RCC 7860 (cell line): ENCODE measurements at regions not wholly inside any gene's neighbourhood (a gene's known extent, or its start where the extent isn't known, plus 50 kb on each side); places are given as distances from the start of the nearest gene placed in this dataset.
"Not testable (repeated sequence)": the region's sequence is repeated elsewhere in the genome, so short reads cannot be mapped to it uniquely, and the experiment has no call there.

Experiments used
- DNase-seq: peaks from one replicate; pipeline ENCODE4 v3.0.0-alpha.2; 2015; ENCODE audit warnings: low spot score
- FAIRE-seq: peaks from 2 replicates; lab custom pipeline; 2012; peaks lifted over from hg19 to GRCh38; lab: Jason Lieb, UNC

DNA sequence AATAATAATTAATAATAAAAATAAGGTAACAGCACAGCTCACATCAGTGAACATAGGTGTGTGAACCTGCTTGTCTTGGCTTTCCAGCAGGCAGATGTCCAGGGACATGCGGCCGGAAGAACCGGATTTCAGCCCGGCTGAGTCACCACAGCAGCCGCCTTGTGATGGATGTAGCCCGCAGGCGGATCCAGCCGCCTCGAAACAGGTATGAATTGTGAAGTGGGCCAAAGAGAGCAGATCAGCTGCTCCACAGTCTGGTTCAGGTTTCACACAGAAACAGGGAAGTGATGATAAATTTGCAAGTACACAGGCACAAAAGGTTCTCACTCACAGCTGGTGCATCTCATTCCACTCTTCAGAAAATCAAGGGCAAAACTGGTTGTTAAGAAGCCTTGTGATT, 55.1 kb downstream of the ID4 start:
- no peak for DNase-seq
- no peak for FAIRE-seq

DNA sequence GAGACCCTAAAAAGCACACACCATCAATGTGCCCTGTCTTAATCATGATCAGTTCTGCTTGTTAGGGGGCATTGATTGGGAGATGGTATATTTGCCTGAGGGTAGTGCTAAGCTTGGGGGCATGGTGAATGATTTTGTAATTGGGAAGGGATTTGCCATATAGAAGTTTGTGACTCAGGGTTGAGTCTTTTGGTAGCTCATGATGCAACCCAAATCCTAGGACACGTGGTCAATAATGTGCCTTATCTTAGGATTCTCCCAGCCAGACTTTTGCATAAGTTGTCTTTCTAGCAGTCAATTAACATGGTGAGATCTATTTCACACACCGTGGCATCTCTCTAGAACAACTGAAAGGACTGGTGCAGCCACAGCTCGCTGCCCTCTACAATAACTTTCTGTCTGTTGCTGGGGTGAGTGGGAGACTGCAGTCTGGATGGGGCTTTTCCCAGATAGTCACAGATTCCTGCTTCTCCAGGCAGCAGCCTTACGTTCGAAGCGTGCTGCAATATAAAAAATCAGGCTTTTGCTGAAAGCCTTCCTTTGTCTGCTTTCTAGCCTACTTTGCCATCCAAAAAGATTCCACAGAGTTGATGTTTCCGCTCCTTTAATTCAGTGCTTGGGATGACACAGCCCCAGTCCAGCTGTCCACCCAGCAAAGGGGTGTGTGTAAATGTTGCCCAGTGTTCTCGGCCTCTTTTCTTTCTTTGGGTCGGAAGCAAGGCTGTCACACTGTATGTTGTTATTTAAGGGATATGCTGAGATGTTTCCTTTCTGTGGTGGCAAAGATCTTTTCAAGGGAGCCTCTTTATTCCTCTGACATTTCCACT, 58.9 kb downstream of the ID4 start:
- DNase-seq (no peak), FAIRE-seq (no peak)

- FAIRE-seq (no peak), DNase-seq (no peak)
These were observed 59.5 kb downstream of the ID4 start for GRCh38 chr6:19896693-19897010.

DNA sequence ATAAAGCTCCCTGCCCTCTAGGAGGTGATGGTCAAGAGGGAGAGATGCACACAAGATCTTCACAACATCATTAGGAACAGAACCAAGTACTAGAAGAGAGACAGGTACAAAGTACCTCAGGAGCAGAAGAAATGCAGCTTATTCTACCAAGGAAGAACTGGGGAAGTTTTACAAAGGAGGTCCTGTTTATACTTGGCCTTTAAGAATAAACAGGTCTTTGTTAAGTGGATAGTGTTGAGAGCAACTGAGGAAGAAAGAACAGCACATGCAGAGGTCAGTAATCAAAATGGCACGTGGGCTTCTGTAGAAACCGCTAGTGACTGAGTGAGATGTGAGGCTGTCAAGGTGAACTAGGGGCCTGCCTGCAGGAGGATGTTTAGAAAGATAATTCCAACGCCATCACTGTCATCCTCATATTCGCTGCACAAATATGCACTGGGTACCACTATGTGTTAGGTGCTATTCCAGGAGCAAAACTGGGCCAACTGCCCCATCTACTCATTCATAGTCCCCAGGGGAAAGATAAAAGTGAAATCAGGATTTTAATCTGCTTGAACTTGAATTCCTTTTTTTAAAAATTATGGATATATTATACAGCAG, 61.1 kb downstream of the ID4 start:
- DNase-seq (no peak), FAIRE-seq (no peak)

- FAIRE-seq = no peak
- no peak for DNase-seq
These were observed 65.0 kb downstream of the ID4 start for GRCh38 chr6:19902201-19902600.

- DNase-seq, FAIRE-seq: not testable (repeated sequence)
These were observed 67.2 kb downstream of the ID4 start for GRCh38 chr6:19904408-19904807.

GRCh38 chr6:19905584-19905983, 68.4 kb downstream of the ID4 start:
- DNase-seq = no peak
- FAIRE-seq = no peak

DNA sequence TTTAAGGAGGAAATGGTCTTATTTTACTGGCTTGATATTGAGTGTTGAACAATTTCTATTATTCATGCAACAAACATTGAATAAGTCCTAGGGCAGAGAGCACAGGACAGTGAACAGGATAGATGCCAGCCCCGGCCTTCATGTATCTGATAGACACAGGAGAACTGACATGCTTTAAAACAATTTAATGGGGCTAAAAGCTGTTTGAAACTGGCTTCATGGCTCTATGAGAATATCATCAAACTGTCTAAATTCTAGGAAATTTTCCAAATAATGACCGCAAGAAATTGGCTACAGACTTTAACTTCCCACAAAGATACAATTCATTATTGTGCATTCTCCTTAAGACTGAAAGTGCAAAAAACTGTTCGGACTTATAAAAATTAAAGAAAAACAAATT, 69.0 kb downstream of the ID4 start:
- no peak for DNase-seq
- no peak for FAIRE-seq

DNA sequence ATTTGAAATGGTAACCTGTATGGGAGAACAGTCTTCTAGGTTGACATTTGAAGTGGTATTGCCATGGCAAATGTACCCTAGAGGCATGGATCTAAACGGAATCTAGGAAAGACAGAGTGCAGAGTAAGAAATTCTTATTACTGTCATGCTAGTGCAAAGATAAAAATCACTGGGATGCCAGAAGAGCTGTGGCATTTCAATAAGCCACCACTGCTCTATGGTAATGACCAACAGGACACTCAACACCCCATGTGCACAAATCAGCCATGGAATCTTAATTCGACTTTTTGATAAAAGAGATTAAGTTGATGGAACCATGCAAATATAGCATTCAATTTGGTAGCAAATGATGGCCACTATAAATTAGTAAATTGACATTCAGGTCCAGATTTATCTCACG, 74.1 kb downstream of the ID4 start:
- FAIRE-seq (no peak), DNase-seq (no peak)

GRCh38 chr6:19918436-19918835, 81.3 kb downstream of the ID4 start:
- DNase-seq (no peak), FAIRE-seq (no peak)

DNA sequence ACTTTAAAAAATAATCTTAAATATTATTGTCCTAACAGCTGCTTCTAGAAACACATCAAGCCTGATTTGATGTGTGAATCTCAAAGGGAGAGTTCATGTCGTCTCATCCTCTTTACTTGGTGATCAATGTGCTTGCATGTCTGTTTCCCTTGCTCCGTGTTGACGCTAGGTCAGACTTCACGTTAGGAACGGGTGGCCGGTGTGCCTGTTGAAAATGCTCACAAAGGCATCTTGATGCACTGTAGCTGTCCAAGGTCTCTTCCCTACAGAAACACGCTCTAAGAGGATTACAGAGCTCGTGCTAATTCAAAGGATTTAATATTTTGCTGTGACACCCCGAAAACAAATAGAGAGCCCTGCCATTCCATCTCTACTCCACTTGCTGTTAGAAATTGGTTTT, 84.6 kb downstream of the ID4 start:
- FAIRE-seq = no peak
- no peak for DNase-seq

GRCh38 chr6:19925533-19925932, 88.4 kb downstream of the ID4 start:
- FAIRE-seq (no peak), DNase-seq (no peak)

GRCh38 chr6:19928461-19928860, 91.3 kb downstream of the ID4 start:
- no peak for FAIRE-seq
- no peak for DNase-seq

GRCh38 chr6:19929312-19929711, 92.1 kb downstream of the ID4 start:
- no peak for FAIRE-seq
- no peak for DNase-seq

GRCh38 chr6:19934996-19935591, 97.9 kb downstream of the ID4 start:
- FAIRE-seq (no peak), DNase-seq (no peak)

DNA sequence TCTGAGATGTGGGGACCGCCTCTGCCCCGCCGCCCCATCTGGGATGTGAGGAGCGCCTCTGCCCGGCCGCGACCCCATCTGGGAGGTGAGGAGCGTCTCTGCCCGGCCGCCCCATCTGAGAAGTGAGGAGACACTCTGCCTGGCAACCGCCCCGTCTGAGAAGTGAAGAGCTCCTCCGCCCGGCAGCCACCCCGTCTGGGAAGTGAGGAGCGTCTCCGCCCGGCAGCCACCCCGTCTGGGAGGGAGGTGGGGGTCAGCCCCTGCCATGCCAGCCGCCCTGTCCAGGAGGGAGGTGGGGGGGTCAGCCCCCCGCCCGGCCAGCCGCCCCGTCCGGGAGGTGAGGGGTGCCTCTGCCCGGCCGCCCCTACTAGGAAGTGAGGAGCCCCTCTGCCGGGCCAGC, 102.2 kb downstream of the ID4 start:
- not testable (repeated sequence) for DNase-seq, FAIRE-seq

DNA sequence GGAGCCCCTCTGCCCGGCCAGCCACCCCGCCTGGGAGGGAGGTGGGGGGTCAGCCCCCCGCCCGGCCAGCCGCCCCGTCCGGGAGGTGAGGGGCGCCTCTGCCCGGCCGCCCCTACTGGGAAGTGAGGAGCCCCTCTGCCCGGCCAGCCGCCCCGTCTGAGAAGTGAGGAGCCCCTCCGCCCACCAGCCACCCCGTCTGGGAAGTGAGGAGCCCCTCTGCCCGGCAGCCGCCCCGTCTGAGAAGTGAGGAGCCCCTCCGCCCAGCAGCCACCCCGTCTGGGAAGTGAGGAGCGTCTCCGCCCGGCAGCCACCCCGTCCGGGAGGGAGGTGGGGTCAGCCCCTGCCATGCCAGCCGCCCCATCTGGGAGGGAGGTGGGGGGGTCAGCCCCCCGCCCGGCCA, 102.8 kb downstream of the ID4 start:
- FAIRE-seq, DNase-seq: not testable (repeated sequence)

DNA sequence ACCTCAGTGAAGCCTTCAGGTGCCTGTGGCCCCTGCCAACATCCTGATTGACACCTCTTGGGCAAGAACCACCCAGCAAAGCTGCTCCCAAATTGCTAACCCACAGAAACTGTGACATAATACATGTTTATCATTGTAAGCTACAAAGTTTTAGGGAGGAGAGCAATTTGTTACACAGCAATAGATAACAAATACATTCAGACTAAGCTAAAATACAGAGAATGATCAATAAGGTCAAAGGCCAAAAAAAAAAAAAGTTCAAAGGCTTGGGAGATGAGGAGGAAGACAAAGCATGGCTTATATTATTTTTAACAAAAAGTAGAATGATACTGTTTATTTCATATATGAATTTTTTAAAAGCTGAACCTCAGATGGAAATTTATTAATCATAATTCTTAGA, 105.9 kb downstream of the ID4 start:
- no peak for FAIRE-seq
- DNase-seq = no peak

- FAIRE-seq = no peak
- no peak for DNase-seq
These were observed 108.7 kb downstream of the ID4 start for GRCh38 chr6:19945843-19946358.

DNA sequence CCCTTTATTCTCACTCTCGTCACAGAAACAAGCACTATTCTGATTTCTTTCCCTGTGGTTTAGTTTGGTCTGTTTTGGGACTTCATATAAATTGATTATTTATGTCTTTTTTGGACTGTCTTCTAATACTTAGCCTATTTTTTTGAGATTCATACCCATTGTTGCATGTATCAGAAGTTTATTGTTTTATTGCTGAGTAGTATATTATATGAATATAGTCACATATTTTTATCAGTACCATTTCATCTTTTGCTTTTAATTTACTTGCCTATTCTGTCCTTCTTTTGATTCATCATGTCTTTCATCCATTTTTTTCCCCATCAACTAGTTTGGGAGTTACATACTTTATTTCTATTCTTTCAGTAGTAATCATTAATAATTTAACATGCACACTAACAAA, 112.0 kb downstream of the ID4 start:
- FAIRE-seq (no peak), DNase-seq (no peak)

- DNase-seq = no peak
- FAIRE-seq = no peak
These were observed 126.9 kb downstream of the ID4 start for GRCh38 chr6:19964115-19964514.

- DNase-seq = no peak
- no peak for FAIRE-seq
These were observed 131.0 kb downstream of the ID4 start for GRCh38 chr6:19968201-19968600.
